ENCODE measurements at regions not wholly inside any gene's neighbourhood (a gene's known extent, or its start where the extent isn't known, plus 50 kb on each side); places are given as distances from the start of the nearest gene placed in this dataset.
"Not testable (repeated sequence)": the region's sequence is repeated elsewhere in the genome, so short reads cannot be mapped to it uniquely, and the experiment has no call there.

GRCh38 chr6:119874381-119874780 lies 524.8 kb upstream of the MAN1A1 start:
- DNase-seq (ENCODE audit: low spot score): no peak

- no peak for DNase-seq (ENCODE audit: low spot score)
Measured at GRCh38 chr6:119873107-119873506, 523.5 kb upstream of the MAN1A1 start.

GRCh38 chr6:119871520-119871919 lies 522.0 kb upstream of the MAN1A1 start:
- DNase-seq (ENCODE audit: low spot score): no peak

GRCh38 chr6:119865466-119866350 lies 516.1 kb upstream of the MAN1A1 start:
- DNase-seq (ENCODE audit: low spot score): peak; percentile 3

- DNase-seq (ENCODE audit: low spot score): no peak
Measured at GRCh38 chr6:119862719-119863118, 513.2 kb upstream of the MAN1A1 start.

GRCh38 chr6:119858901-119859300 lies 509.3 kb upstream of the MAN1A1 start:
- no peak for DNase-seq (ENCODE audit: low spot score)

- peak; percentile 25 for DNase-seq (ENCODE audit: low spot score)
Measured at GRCh38 chr6:119856136-119856535, 506.6 kb upstream of the MAN1A1 start.

GRCh38 chr6:119848696-119849095 lies 499.1 kb upstream of the MAN1A1 start:
- DNase-seq (ENCODE audit: low spot score): no peak

- DNase-seq (ENCODE audit: low spot score): no peak
Measured at GRCh38 chr6:119845161-119845560, 495.6 kb upstream of the MAN1A1 start.

GRCh38 chr6:119844387-119844786 lies 494.8 kb upstream of the MAN1A1 start:
- no peak for DNase-seq (ENCODE audit: low spot score)

- no peak for DNase-seq (ENCODE audit: low spot score)
Measured at GRCh38 chr6:119842191-119842590, 492.6 kb upstream of the MAN1A1 start.

GRCh38 chr6:119838043-119838442 lies 488.5 kb upstream of the MAN1A1 start:
- DNase-seq (ENCODE audit: low spot score): no peak

- DNase-seq (ENCODE audit: low spot score): no peak
Measured at GRCh38 chr6:119834418-119834817, 484.9 kb upstream of the MAN1A1 start.

GRCh38 chr6:119832411-119832810 lies 482.9 kb upstream of the MAN1A1 start:
- DNase-seq (ENCODE audit: low spot score): no peak

GRCh38 chr6:119830494-119831295 lies 481.1 kb upstream of the MAN1A1 start:
- DNase-seq (ENCODE audit: low spot score): peak; percentile 50

- DNase-seq (ENCODE audit: low spot score): no peak
Measured at GRCh38 chr6:119830069-119830468, 480.5 kb upstream of the MAN1A1 start.

- DNase-seq (ENCODE audit: low spot score): not testable (repeated sequence)
Measured at GRCh38 chr6:119829499-119829898, 479.9 kb upstream of the MAN1A1 start.

- no peak for DNase-seq (ENCODE audit: low spot score)
Measured at GRCh38 chr6:119829006-119829405, 479.4 kb upstream of the MAN1A1 start.

- DNase-seq (ENCODE audit: low spot score): no peak
Measured at GRCh38 chr6:119821380-119821779, 471.8 kb upstream of the MAN1A1 start.

GRCh38 chr6:119818876-119819275 lies 469.3 kb upstream of the MAN1A1 start:
- no peak for DNase-seq (ENCODE audit: low spot score)

GRCh38 chr6:119814609-119815400 lies 465.2 kb upstream of the MAN1A1 start:
- no peak for DNase-seq (ENCODE audit: low spot score)

- DNase-seq (ENCODE audit: low spot score): no peak
Measured at GRCh38 chr6:119802464-119802863, 452.9 kb upstream of the MAN1A1 start.

Measured in LoVo (cell line).